CD14-positive monocyte (primary cell): ENCODE measurements at regions not wholly inside any gene's neighbourhood (a gene's known extent, or its start where the extent isn't known, plus 50 kb on each side); places are given as distances from the start of the nearest gene placed in this dataset.

ENCODE experiments used
- DNase-seq, 3 donors: peaks; one replicate each; pipeline ENCODE4 v3.0.0-alpha.2; 2011 to 2022
- H2AFZ ChIP-seq: 2 replicates; pipeline ENCODE4 v1.6.0; 2012; ENCODE audit warnings: mild to moderate bottlenecking, low read depth, low read length, inconsistent platforms; ENCODE audit not compliant: insufficient read depth, poor library complexity, severe bottlenecking
- H3K27ac ChIP-seq, 2 donors: 1 replicate in 1 of 2; 2 replicates in 1 of 2; pipeline ENCODE4 v1.5.1; 2012 to 2013; ENCODE audit warnings: low read length in 2 of 2, control low read depth in 1 of 2, inconsistent platforms in 1 of 2, low read depth in 1 of 2, mild to moderate bottlenecking in 1 of 2
- H3K27me3 ChIP-seq, 2 donors: one replicate each; pipeline versions ENCODE4 v1.6.0 to v1.6.1; 2011 to 2013; ENCODE audit warnings: low read length in 2 of 2; ENCODE audit not compliant: control insufficient read depth in 2 of 2, insufficient read depth in 2 of 2
- H3K36me3 ChIP-seq, 2 donors: replicated peaks in 1 of 2; 1 replicate in 1 of 2; 2 replicates in 1 of 2; pipeline versions ENCODE4 v1.5.1 to v1.6.1; 2012 to 2013; ENCODE audit warnings: low read length in 2 of 2, control low read depth in 1 of 2, inconsistent platforms in 1 of 2, mild to moderate bottlenecking in 1 of 2; ENCODE audit not compliant: insufficient read depth in 2 of 2, control insufficient read depth in 1 of 2
- H3K4me1 ChIP-seq, 2 donors: 1 replicate in 1 of 2; 2 replicates in 1 of 2; pipeline versions ENCODE4 v1.5.1 to v1.6.1; 2012 to 2013; ENCODE audit warnings: low read length in 2 of 2, control low read depth in 1 of 2, inconsistent platforms in 1 of 2, mild to moderate bottlenecking in 1 of 2, moderate library complexity in 1 of 2; ENCODE audit not compliant: insufficient read depth in 2 of 2, control insufficient read depth in 1 of 2
- H3K4me2 ChIP-seq: replicated peaks from 2 replicates; pipeline ENCODE3; 2012; ENCODE audit warnings: low read length, moderate library complexity, mild to moderate bottlenecking; ENCODE audit not compliant: poor library complexity, severe bottlenecking; ENCODE audit errors: extremely low read depth
- H3K4me3 ChIP-seq, 3 experiments: fragments of 200-600 bp in 1 of 3; sonication (generic) in 1 of 3; replicated peaks in 1 of 3; 1 replicate in 2 of 3; 2 replicates in 1 of 3; pipeline ENCODE4 v1.5.1; 2011 to 2013; ENCODE audit warnings: low read length in 3 of 3, mild to moderate bottlenecking in 3 of 3, control low read depth in 2 of 3, low read depth in 2 of 3, inconsistent platforms in 1 of 3, moderate library complexity in 1 of 3
- H3K79me2 ChIP-seq: 2 replicates; pipeline ENCODE4 v1.6.0; 2012; ENCODE audit warnings: mild to moderate bottlenecking, control low read depth, inconsistent platforms, low read length, moderate library complexity; ENCODE audit not compliant: insufficient read depth
- H3K9ac ChIP-seq: 2 replicates; pipeline ENCODE4 v1.6.0; 2017; ENCODE audit warnings: low read length, mild to moderate bottlenecking; ENCODE audit not compliant: insufficient read depth, poor library complexity, severe bottlenecking
- H3K9me3 ChIP-seq, 2 donors: replicated peaks in 1 of 2; 1 replicate in 1 of 2; 2 replicates in 1 of 2; pipeline versions ENCODE4 v1.5.1 to v1.6.1; 2012 to 2013; ENCODE audit warnings: low read length in 2 of 2, control low read depth in 1 of 2; ENCODE audit not compliant: control insufficient read depth in 1 of 2, insufficient read depth in 1 of 2
- H4K20me1 ChIP-seq: 2 replicates; pipeline ENCODE4 v1.6.0; 2012; ENCODE audit warnings: mild to moderate bottlenecking, low read length, control low read depth, moderate library complexity; ENCODE audit not compliant: insufficient read depth
- H3K27ac Mint-ChIP-seq, 7 donors: one replicate each; pipeline ENCODE4 v1.8.0; 2020; ENCODE audit warnings: mild to moderate bottlenecking in 7 of 7, mixed read lengths in 7 of 7, moderate library complexity in 6 of 7, inconsistent platforms in 2 of 7
- H3K27me3 Mint-ChIP-seq, 3 donors: one replicate each; pipeline ENCODE4 v1.8.0; 2021 to 2022; ENCODE audit warnings: low read depth in 3 of 3, mild to moderate bottlenecking in 3 of 3, mixed read lengths in 3 of 3, moderate library complexity in 3 of 3, inconsistent platforms in 1 of 3
- H3K36me3 Mint-ChIP-seq, 2 donors: one replicate each; pipeline ENCODE4 v1.8.0; 2020; ENCODE audit warnings: mixed read lengths in 2 of 2, inconsistent platforms in 1 of 2, mild to moderate bottlenecking in 1 of 2
- H3K4me1 Mint-ChIP-seq: one replicate; pipeline ENCODE4 v1.8.0; 2020; ENCODE audit warnings: mild to moderate bottlenecking, mixed read lengths
- H3K4me3 Mint-ChIP-seq, 2 donors: one replicate each; pipeline ENCODE4 v1.8.0; 2020; ENCODE audit warnings: mild to moderate bottlenecking in 2 of 2, mixed read lengths in 2 of 2, moderate library complexity in 1 of 2
- H3K9me3 Mint-ChIP-seq, 7 donors: one replicate each; pipeline ENCODE4 v1.8.0; 2020 to 2022; ENCODE audit warnings: mixed read lengths in 7 of 7, mild to moderate bottlenecking in 6 of 7, moderate library complexity in 6 of 7, inconsistent platforms in 2 of 7
- CTCF ChIP-seq: fragments of 200-600 bp; IDR thresholded peaks from one replicate; pipeline ENCODE4 v1.8.0; 2022; ENCODE audit warnings: antibody characterized with exemption, mild to moderate bottlenecking
- WGBS: methylation state at CpG from one replicate; pipeline ENCODE4 v1.1.5; 2013; ENCODE audit warnings: missing lambda C conversion rate; ENCODE audit not compliant: insufficient coverage; 5-methylcytosine and 5-hydroxymethylcytosine counted together
- intact Hi-C, 2 donors: fragments of 100-400 bp; cut with micrococcal nuclease; formaldehyde crosslinking; loops; one replicate each; pipeline versions ENCODE4 v1.15.0 to v1.15.1; 2023

GRCh38 chr20:51198238-51198637 lies 175.3 kb upstream of the KCNG1 start:
- Histone ChIP-seq H3K4me3 (no peak overlapping the region), H3K27ac (no peak overlapping the region), H3K9ac (no peak overlapping the region), H4K20me1 (no peaks in the 10 kb centered on the region), H3K79me2 (no peaks in the 10 kb centered on the region), H3K36me3 (no peaks in the 10 kb centered on the region), H3K4me2 (no peak overlapping the region), H3K27me3 (no peaks in the 10 kb centered on the region), H3K4me1 (no peaks in the 10 kb centered on the region), H3K9me3 (no peaks in the 10 kb centered on the region), H2AFZ (no peak overlapping the region)
- no peak for DNase-seq
- intact Hi-C loops, result no loop called here
- H3K4me1 Mint-ChIP-seq, result no peaks in the 10 kb centered on the region
- TF ChIP-seq CTCF, result no peak
- H3K9me3 Mint-ChIP-seq, result peaks cover 0 to 2% (median 0%) of the 10 kb centered on the region in 7 donors
- H3K27ac Mint-ChIP-seq, result no peak overlapping the region
- H3K36me3 Mint-ChIP-seq, result no peaks in the 10 kb centered on the region
- WGBS, result 89% methylated on average over 4 of the region's 5 CpGs
- H3K27me3 Mint-ChIP-seq, result peaks cover 2 to 8% (median 5%) of the 10 kb centered on the region in 3 donors
- no peak overlapping the region for H3K4me3 Mint-ChIP-seq

- H3K4me2 ChIP-seq, result no peak overlapping the region
- peaks cover 0 to 2% (median 0%) of the 10 kb centered on the region in 7 donors for H3K9me3 Mint-ChIP-seq
- no peaks in the 10 kb centered on the region for H3K27me3 ChIP-seq
- no peak overlapping the region for H3K4me3 ChIP-seq
- no peak overlapping the region for H3K27ac Mint-ChIP-seq
- no peaks in the 10 kb centered on the region for H3K36me3 ChIP-seq
- H4K20me1 ChIP-seq, result no peaks in the 10 kb centered on the region
- TF ChIP-seq CTCF, result no peak
- no peak overlapping the region for H3K27ac ChIP-seq
- no peaks in the 10 kb centered on the region for H3K9me3 ChIP-seq
- H3K4me1 Mint-ChIP-seq, result no peaks in the 10 kb centered on the region
- H3K36me3 Mint-ChIP-seq, result no peaks in the 10 kb centered on the region
- WGBS, result 85% methylated on average over 10 of the region's 11 CpGs
- no peak for DNase-seq
- H3K79me2 ChIP-seq, result no peaks in the 10 kb centered on the region
- no peak overlapping the region for H3K4me3 Mint-ChIP-seq
- H2AFZ ChIP-seq, result no peak overlapping the region
- H3K9ac ChIP-seq, result no peak overlapping the region
- intact Hi-C loops, result no loop called here
- peaks cover 2 to 8% (median 5%) of the 10 kb centered on the region in 3 donors for H3K27me3 Mint-ChIP-seq
- no peaks in the 10 kb centered on the region for H3K4me1 ChIP-seq
Measured at GRCh38 chr20:51196991-51197651, 174.2 kb upstream of the KCNG1 start.
